ENCODE measurements at regions not wholly inside any gene's neighbourhood (a gene's known extent, or its start where the extent isn't known, plus 50 kb on each side); places are given as distances from the start of the nearest gene placed in this dataset.
"Not testable (repeated sequence)": the region's sequence is repeated elsewhere in the genome, so short reads cannot be mapped to it uniquely, and the experiment has no call there.

DNA sequence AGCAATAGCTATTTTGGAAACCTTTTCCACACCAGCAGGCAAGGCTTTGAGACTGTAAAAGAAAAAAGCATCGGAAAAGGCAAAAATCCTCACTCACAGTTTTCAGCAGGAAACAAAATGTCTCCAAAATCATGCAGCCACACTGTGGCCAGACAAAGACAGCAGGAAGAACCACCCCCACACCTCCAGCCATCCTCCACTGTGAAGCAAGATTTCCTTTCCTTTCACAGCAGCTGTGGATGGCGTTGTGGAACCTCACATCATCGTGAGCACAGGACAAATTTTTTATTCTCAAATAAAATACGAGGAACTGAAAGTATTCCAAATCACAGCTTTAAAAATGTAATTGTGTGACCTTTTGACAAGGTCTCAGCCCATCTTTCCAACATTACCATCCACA lies 351.7 kb upstream of the NOCT start:
- no peak for DNase-seq (ENCODE audit: low read depth)

DNA sequence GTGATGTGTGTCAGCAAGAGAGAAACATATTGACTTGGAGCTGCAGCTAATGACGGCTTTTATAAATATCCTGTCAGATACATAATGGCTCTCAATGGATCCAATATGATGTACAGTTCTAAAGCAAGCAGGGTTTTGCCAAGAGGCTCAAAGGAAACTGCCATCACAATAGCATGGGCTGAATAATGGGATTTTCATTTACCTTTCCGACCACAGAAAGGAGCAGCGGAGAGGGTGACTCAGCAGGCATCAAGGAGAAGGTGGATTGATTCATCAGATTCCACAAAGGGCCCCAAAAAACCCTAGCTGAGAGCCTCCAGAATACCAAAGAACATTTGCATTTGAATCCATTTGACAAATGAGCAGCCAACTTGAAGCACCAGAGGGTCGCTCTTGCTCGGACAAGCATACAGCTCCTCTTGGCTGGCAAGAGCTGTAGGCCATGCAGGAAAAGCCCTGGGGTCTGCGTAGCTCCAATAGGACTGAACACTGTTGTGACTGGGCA lies 355.7 kb upstream of the NOCT start:
- no peak for DNase-seq (ENCODE audit: low read depth)

DNA sequence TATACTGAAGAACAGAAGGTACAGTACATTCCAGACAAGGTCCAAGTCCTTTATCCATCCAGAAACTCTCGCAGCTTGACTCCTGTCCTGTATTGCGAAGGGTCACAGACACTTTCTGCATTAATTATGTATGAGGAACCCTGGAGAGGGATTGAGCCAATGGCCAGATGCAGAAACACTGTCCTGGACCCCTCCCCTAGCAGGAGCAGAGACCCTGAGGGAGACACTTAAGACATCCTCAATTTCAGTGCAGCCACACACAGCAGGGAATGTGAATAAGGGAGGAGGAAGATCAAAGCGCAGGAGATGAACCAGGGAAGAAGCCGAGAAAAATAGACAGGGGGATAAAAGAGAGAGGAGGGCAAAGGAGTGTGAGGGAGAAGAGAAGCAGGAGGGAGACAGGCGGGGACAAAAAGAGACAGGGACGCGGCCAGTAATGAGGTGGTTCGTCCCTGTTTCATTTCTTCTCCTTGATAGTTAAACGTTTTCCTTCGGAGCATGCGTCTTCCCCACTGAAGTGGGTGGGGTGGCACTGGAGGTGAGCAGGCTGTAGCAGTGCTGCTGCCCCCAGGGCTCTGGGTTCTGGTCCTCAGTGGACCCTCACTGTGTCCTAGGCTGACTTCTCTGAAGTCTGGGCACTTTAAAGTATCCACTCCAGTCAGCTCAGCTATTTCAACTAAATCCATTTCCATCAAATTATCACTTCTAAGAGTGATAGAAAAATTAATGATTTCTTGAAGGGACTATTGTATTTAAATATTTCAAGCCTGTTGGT lies 356.4 kb upstream of the NOCT start:
- DNase-seq (ENCODE audit: low read depth) = no peak

DNA sequence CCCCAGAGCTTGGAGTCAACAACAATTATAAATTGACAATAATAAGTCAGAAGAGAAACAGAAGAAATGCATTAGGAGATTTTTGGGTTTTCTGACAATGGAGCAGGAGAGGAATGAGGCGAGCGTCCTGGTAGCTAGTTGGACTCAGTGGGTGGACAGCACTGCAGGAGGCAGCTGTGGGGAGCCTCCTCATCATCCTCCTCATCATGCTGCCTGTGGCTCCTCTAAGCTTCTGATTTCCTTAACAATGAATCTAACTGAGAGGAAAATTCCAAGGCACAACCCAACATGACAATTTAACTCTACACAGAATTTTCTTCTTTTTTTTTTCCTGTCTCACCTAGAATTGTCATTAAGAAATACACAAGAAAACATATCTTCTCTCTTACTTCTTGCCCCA lies 357.1 kb upstream of the NOCT start:
- no peak for DNase-seq (ENCODE audit: low read depth)

DNA sequence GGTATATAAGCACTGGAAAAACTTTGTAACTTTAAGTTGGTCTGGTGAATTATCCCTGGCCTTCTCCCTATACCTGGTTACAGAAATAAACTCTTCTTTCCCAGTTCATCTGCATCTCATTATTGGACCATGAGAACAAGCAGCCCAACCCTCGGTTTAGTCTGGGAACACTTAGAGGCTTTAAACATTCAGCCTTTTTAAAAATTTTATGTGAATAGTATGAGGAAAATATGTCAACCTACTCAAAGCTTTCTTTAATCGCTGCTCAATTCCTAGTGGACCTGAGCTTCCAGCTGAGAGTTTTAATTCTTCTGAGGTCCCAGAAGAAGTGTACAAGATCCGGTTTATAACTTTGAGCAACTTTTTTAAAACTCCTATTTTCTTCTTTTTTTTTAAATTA lies 358.6 kb upstream of the NOCT start:
- no peak for DNase-seq (ENCODE audit: low read depth)

DNA sequence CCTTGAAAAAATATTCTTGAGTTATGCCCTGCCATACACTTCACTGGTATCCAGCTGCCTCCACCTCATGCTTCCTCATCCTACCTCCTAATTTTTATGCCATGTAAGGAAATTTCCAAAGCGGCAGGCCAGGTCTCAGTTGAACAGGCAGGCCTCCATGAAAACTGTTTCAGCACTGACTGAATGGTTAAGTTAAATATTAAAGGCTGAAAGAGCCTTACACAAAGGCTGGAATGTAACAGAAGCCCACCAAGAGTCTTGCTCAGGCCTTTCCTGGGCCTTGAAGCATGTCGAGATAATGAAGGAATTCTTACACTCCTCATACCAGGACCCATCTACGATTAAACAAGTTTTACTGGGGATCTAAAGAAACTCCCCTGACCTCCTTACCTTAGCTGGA lies 359.6 kb upstream of the NOCT start:
- DNase-seq (ENCODE audit: low read depth) = no peak

DNA sequence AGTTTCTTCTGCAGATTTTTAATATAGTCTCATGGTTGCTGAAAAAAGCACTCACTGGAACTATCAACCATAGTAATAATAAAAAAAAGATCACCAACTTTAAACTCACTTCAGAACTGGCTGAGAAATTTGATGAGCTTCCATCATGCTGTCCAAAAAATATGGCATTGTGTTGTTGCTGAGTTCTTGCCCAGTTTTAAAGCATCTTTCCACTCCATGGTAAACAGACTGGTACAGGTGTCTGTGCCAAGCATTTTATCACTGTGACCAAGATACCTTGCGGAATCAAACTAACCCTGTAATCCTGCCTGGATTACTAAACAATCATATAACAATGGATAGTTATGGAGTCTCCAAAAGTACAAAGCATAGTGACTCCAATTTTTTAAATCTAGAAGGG lies 360.3 kb upstream of the NOCT start:
- DNase-seq (ENCODE audit: low read depth) = no peak

DNA sequence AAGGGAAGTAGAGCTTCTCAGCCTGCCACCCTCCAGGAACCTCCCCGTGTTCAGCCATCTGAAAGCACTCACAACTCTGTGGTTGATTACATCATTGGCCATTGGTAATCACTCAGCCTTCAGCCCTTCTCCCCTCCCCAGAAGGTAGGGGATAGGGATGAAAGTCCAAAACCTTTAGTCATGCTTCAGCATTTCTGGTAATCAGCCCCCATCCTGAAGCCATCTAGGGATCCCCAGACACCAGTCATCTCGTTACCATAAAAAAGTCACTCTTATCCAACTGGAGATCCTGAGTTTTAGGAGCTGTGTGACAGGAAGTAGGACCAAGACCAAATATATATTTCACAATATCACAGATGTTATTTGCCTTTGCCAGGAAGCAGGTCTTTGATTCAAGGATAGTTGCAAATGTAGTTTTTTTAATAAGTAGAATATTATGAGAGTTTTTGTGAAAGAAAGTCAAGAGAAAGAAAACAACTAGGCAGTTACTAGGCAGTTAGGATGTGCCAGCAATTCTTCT lies 364.6 kb upstream of the NOCT start:
- no peak for DNase-seq (ENCODE audit: low read depth)

DNA sequence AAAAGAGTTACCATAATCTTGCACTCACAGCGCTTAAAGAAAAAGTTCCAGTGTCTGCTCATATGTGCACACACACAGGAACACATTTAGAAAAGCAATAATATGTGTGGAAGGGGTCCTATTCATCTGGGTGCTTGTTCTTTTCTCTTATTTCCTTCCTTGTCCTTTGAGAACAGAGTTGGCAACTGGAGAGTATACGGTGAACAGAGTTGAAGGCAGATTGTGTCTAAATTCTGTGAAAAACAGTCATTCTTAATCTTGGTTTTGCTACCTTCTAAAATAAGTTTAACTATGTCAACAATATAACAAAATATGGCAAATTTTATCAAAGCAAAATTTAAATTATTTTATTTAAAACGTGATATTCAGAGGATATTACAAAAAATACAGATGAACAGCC lies 365.1 kb upstream of the NOCT start:
- no peak for DNase-seq (ENCODE audit: low read depth)

DNA sequence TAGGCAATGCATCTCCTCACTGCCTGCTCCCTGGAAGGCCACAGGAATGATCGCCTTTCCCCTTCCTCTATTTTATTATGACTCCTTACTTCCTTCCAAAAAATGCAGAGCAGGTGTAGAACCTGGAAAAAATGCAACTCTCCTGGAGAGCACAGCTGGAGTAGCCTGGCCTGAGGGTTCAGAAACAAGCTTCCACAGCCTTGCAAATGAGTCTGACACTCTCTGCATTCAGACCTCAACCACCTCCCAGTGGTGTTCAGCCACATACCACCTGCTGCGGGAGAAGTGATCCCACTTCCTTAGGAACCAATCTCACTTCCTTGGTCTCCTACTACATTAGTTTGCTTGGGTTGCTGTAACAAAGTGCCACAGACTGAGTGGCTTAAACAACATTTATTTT lies 368.1 kb upstream of the NOCT start:
- DNase-seq (ENCODE audit: low read depth) = no peak

DNA sequence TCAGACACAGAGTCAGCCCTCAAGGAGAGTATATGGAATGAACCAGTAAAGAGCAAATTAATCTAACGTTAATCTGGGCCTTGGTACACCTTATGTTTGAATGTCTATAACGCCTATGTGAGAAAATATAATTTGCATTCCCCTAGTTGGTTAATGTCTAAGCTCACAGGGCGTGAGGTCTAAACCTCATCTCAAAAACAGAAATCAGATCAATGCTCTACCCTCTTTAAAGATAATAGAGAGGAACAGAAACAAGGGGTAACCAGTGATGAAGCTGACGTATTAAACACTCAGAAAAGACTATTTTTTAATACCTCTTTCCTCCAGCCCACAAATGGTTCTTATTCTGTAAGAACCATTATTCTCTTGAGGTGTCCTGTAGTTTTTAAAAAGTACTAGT lies 369.2 kb upstream of the NOCT start:
- no peak for DNase-seq (ENCODE audit: low read depth)

DNA sequence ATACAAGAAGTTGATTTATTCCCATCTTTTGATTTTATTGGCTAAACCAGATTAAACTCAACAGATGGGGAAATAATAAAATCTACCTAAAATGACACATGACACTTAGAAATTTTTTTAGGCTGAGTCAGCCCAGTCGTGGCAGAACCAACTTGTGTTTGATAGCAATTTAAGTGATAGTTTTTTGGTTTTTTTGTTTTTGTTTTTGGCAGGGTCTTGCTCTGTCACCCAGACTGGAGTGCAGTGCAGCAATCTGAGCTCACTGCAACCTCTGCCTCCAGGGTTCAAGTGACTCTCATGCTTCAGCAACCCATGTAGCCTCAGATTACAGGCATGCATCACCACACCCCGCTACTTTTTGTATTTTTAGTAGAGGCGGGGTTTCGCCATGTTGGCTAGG lies 370.3 kb upstream of the NOCT start:
- DNase-seq (ENCODE audit: low read depth) = no peak

DNA sequence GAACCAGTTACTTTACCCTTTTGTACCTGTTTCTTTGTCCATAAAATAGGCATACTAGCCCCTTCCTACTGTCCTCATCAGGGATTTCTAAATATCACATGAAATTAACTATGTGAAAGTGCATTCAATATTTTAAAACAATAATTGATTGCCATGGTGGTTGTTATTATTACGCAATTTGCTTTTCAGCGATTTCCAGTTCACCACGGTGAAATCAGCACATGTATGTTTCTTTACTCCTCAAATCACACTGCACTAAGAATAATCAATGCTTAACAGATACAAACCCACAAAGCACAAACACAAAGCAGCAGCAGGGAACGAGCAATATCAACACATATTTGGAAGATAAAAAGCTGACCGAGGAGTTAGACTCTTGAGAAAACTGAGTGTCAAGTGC lies 371.3 kb upstream of the NOCT start:
- DNase-seq (ENCODE audit: low read depth) = no peak

DNA sequence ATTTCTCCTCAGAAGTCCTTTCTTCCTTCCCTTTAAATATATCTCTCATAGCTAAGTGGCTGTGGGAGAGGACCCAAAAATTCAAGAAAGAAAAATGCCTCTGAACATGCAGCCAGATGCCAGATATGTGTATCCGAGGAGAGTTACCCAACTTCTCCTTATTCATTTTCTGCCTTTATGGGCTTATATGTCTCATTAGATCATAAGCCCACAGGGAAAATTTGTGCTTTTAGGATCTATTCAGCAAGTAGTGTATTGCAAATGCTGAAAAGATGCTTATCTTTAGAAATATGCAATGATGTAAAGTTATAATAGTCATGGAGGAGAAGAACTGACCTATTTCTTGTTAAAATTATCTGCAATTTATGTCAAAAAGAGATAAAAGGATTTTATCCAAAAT lies 371.8 kb upstream of the NOCT start:
- no peak for DNase-seq (ENCODE audit: low read depth)

DNA sequence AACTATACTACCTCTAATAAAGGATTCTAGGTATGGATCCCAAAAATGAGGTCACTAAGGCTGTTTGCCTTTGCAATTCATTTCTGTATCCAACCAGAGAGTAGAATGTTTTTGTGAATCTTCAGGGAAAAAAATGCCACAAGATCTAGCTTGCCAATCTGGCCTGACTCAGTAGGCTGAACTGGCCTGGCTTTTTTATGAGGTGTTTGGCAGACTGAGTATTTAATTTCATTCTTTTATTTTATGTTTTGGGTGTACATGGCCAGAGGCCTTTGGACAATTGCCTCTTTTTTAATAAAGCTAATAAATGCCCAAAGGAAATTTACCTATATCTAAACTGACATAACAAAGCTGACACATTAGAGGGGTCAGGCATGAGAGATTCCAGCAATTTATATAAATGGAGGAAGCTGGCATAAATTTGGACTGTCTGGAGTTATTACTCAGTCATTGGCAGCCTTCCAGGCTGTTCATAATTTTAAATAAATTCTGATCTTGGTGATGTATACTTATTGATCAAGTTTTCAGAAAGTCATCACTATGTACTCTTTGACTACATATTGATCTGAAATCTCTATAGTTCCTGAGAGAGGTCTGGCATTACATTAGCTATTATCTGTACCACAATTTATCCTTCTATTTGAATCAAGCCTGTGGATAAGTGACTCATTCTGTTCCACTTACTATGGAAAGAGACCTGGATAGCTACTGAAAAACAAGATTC lies 376.4 kb upstream of the NOCT start:
- DNase-seq (ENCODE audit: low read depth) = no peak

DNA sequence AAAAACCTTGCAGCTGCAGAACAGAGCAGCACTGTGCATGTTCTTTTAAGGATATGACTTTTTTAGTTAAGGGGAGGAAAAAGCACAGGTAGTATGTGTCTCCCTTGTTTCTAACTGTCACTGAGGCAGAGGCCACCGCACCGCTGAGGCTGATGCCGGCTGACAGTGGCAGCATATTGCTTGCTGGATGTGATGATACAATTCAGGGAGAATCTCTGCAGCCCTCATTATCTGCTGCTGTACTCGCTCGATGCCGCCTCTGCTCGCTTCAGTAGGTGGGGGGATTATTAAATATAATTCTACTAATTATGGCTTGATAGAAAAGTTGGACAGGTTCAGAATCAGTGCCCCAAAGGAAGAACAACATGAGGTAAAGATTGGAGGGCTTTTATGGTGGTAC lies 378.8 kb upstream of the NOCT start:
- DNase-seq (ENCODE audit: low read depth) = no peak

DNA sequence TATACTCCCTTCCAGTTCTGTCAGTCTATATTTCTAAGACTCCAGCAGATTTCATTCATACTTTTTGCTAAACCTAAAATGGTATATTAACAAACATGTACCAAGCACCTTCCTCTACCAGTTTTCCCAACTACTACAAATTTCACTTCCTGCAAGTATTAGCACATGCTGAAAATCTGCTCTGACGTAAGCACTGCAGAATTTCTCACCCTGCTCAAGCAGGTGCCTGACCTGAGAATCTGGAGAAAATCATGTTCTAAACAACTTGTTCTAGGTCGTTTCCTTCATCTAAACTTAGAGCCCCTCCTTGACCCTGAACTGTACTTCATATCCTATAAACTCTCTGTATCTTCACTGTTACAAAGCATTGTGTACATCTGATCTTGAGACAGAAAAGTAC lies 380.7 kb upstream of the NOCT start:
- no peak for DNase-seq (ENCODE audit: low read depth)

DNA sequence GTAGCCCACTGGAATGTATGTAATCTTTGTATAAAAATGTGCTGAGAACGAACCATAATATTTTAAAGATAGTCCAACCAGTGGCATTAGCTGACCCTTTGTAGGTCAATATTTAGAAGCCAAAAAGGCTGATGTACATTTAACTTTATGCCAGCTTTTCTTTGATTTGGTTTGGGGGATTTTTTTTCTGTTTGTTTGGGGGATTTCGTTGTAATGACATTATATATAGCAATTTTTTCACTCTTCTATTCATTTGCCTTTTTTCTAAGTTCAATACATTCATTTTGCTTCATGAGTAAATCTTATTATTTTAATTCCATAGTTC lies 382.0 kb upstream of the NOCT start:
- no peak for DNase-seq (ENCODE audit: low read depth)

DNA sequence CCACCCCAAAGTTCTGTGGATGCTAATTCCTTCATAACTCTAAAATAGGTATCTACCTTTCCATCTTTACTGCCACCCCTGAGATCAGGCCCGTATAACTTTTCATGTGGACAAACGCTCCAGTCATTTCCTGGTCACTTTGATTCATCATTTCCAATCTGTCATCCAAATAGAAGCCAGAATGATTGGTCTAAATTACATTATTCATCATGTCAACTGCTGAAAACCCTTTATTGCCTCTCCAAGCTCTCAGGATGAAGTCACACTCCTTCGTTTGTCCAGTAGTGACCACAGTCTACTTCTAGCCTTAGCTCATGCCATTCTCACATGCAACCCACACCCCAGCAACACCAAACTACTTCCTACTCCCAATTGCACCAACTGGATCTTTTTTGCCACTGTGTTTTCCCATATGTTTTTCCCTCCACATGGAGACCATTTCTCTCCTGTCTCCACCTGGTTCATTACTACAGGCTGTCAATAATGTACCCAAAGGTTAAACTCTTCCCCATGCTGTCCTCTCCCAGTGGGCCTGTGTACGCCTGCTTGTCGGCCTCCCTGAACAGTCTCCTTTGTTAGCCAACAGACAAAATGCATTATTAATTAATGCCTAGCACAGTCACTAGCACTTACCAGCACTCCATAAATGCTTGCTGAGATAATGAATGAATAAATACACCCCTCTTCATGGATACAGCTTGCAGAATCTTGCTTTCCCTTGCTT lies 382.6 kb upstream of the NOCT start:
- no peak for DNase-seq (ENCODE audit: low read depth)

DNA sequence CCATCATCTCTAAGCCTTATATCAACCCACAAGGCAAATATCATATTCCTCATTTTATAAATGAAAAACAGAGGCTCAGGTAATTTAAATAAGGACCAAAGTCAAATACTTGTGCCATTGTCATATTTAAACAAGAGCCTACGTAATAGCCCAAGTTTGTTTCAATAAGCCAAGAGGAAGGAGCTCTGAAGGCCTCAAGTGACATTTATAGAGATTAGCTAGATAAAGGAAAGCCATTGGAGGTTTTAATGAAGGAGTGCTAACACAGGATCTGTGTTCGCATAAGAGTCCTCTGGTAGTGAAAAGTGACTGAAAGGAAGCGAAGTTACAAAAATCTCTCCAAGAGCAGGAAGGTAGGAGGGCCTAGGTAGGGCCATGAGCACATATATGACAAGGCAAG lies 384.9 kb upstream of the NOCT start:
- DNase-seq (ENCODE audit: low read depth) = no peak

DNA sequence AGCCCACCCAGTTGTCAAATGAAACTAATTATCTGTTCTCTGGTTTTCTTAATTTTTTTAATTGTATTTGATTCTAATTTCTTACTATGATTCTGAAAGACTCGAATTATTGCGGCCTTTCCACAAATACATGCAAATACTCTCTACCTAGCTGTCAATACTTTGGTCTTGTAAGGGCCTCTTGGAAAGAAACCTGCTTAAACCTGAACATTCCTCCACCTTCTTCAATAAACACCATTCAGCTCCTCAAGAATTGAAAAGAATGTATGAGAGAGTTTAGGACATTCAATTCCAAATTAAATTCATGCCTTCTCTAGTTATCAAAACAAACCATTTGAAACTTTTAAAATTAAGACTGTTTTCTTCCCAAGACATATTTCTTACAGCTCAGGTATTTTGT lies 385.9 kb upstream of the NOCT start:
- no peak for DNase-seq (ENCODE audit: low read depth)

DNA sequence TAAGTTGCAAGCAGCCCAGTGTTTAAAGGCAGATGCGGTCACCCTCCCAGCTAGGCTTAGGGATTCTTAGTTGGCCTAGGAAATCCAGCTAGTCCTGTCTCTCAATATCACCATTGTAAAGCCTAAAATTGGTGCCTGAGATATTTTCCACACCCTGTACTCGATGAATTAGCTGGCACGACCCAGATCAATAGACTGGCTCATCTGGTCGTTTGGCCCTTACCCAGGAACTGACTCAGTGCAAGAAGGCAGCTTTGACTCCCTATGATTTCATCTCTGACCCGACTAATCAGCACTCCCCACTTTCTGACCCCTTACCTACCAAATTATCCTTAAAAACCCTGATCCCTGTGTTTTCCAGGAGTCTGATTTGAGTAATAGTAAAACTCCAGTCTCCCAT lies 384.9 kb upstream of the SLC7A11 start:
- DNase-seq (ENCODE audit: low read depth) = no peak

DNA sequence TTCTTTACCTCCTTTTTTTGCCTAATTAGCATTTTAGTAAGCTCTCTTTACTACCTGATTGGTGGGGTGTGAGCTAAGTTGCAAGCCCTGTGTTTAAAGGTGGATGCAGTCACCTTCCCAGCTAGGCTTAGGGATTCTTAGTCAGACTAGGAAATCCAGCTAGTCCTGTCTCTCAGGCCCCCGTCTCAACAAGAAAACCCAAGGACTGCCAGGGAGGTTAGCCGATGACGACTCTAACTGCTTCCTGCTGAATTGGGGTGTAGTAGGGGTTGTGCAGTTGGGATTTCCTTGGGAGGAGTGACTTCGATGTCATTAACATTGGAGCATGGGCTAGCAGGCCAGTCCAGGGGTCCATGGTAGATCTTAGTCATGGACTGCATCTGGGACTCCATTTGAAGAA lies 380.2 kb upstream of the SLC7A11 start:
- DNase-seq (ENCODE audit: low read depth) = not testable (repeated sequence)
